ENCODE measurements at regions not wholly inside any gene's neighbourhood (a gene's known extent, or its start where the extent isn't known, plus 50 kb on each side); places are given as distances from the start of the nearest gene placed in this dataset.
"Not testable (repeated sequence)": the region's sequence is repeated elsewhere in the genome, so short reads cannot be mapped to it uniquely, and the experiment has no call there.

DNA sequence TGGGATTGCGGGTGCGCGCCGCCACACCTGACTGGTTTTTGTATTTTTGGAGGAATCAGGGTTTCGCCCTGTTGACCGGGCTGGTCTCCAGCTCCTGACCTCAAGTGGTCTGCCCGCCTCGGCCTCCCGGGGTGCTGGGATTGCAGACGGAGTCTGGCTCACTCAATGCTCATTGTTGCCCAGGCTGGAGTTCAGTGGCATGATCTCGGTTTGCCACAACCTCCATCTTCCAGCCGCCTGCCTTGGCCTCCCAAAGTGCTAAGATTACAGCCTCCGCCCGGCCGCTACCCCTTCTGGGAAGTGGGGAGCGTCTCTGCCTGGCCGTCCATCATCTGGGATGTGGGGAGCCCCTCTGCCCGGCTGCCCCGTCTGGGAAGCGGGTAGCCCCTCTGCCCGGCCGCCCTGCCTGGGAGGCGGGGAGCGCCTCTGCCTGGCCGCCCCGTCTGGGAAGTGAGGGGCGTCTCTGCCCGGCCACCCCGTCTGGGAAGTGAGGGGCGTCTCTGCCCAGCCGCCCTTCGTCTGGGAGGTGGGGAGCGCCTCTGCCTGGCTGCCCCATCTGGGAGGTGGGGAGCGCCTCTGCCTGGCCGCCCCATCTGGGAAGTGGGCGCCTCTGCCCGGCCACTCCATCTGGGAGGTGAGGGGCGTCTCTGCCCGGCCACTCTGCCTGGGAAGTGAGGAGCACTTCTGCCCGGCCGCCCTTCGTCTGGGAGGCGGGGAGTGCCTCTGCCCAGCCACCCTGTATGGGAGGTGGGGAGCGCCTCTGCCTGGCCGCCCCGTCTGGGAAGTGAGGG, 381.8 kb upstream of the MIS18BP1 start:
- H3K36me3 ChIP-seq (ENCODE audit: control insufficient read depth in 4 of 4, insufficient read depth in 4 of 4, low read length in 3 of 4); H3K27me3 ChIP-seq (replicated peaks in 2 of 5; ENCODE audit: control insufficient read depth in 4 of 5, insufficient read depth in 5 of 5, low read length in 4 of 5); H3K27ac ChIP-seq (ENCODE audit: insufficient read depth in 1 of 2, low read depth in 1 of 2, low read length in 2 of 2, poor library complexity in 1 of 2, severe bottlenecking in 2 of 2); H3K4me1 ChIP-seq (ENCODE audit: control extremely low read depth in 1 of 4, control insufficient read depth in 4 of 4, insufficient read depth in 4 of 4, low read length in 3 of 4); DNase-seq; H3K4me3 ChIP-seq (ENCODE audit: control insufficient read depth in 1 of 7, extremely low read depth in 1 of 7, insufficient read depth in 4 of 7, low read depth in 2 of 7, low read length in 6 of 7); CTCF ChIA-PET; H3K9me3 ChIP-seq (ENCODE audit: control extremely low read depth in 1 of 5, control insufficient read depth in 4 of 5, insufficient read depth in 2 of 5, low read depth in 1 of 5, low read length in 4 of 5); POLR2A ChIA-PET: not testable (repeated sequence)
- WGBS (ENCODE audit: insufficient coverage) = 92% methylated on average over 27 of the region's 46 CpGs

DNA sequence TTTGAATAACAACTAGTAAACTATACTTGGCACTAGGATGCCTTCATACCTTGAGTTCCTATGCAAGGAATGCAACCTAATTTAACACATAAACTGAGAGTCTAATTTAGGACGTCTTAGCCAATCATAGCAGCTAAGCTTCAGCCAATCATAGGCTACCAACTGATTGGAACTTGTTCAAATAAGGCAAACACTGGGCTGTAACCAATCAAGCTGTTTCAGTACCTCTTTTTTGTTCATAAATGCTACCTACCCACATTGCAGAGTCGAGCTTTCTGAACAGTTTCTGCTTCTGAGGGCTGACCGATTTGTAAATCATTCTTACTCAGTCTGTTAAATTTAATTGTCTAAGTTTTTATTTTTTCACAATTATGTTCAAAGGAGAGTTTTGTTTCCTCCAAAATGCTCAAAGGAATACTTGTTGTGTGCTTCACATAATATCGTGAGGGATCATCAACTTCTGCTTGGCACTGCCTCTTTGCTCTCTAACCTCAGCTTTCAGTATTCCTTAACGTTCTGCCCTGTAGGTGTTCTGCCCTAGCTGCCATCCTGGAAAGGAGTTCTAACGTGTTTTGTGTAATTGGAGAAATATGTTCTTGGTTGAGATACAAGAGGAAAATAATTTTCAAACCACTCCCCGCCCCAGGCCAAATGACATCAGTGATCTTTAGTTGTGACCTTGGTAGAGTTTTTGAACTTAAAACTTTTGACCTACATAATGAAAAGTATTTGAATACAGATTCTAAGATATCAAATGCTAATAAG, 380.4 kb upstream of the MIS18BP1 start:
- H3K27me3 ChIP-seq (replicated peaks in 2 of 5; ENCODE audit: control insufficient read depth in 4 of 5, insufficient read depth in 5 of 5, low read length in 4 of 5) = no peaks in the 10 kb centered on the region
- ChIA-PET POLR2A (no interaction called here), CTCF (no interaction called here)
- no peaks in the 10 kb centered on the region for H3K36me3 ChIP-seq (ENCODE audit: control insufficient read depth in 4 of 4, insufficient read depth in 4 of 4, low read length in 3 of 4)
- H3K4me3 ChIP-seq (ENCODE audit: control insufficient read depth in 1 of 7, extremely low read depth in 1 of 7, insufficient read depth in 4 of 7, low read depth in 2 of 7, low read length in 6 of 7) = no peak overlapping the region
- H3K4me1 ChIP-seq (ENCODE audit: control extremely low read depth in 1 of 4, control insufficient read depth in 4 of 4, insufficient read depth in 4 of 4, low read length in 3 of 4) = no peaks in the 10 kb centered on the region
- H3K9me3 ChIP-seq (ENCODE audit: control extremely low read depth in 1 of 5, control insufficient read depth in 4 of 5, insufficient read depth in 2 of 5, low read depth in 1 of 5, low read length in 4 of 5) = peaks cover 0 to 1% (median 0%) of the 10 kb centered on the region in 5 experiments
- no peak for DNase-seq
- WGBS (ENCODE audit: insufficient coverage) = 91% methylated on average over 2 of the region's 7 CpGs
- no peak overlapping the region for H3K27ac ChIP-seq (ENCODE audit: insufficient read depth in 1 of 2, low read depth in 1 of 2, low read length in 2 of 2, poor library complexity in 1 of 2, severe bottlenecking in 2 of 2)

DNA sequence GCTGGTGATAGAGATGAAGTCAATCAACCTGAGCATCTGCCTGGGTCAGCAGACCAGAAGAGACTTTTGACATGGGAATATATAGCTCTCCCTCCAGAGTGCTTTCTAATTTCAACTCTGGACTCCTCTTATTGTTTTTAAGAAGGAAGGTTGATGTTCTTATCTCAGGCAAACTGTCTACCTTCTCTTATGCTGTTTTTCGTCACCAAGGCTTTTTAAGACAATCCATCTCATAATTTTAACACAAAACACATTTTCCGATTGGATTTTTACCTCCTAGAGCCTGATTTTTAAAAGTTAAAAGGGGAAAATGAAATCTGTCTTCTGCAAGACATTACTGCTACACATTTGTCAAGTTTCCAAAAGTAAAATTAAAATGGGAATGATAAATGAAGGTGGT, 368.7 kb upstream of the MIS18BP1 start:
- no peak for DNase-seq
- WGBS (ENCODE audit: insufficient coverage) = 83% methylated on average over 1 of the region's 2 CpGs
- no peak overlapping the region for H3K27ac ChIP-seq (ENCODE audit: insufficient read depth in 1 of 2, low read depth in 1 of 2, low read length in 2 of 2, poor library complexity in 1 of 2, severe bottlenecking in 2 of 2)
- H3K4me1 ChIP-seq (ENCODE audit: control extremely low read depth in 1 of 4, control insufficient read depth in 4 of 4, insufficient read depth in 4 of 4, low read length in 3 of 4) = no peaks in the 10 kb centered on the region
- no peaks in the 10 kb centered on the region for H3K27me3 ChIP-seq (replicated peaks in 2 of 5; ENCODE audit: control insufficient read depth in 4 of 5, insufficient read depth in 5 of 5, low read length in 4 of 5)
- peaks cover 0 to 2% (median 0%) of the 10 kb centered on the region in 5 experiments for H3K9me3 ChIP-seq (ENCODE audit: control extremely low read depth in 1 of 5, control insufficient read depth in 4 of 5, insufficient read depth in 2 of 5, low read depth in 1 of 5, low read length in 4 of 5)
- ChIA-PET CTCF (no interaction called here), POLR2A (no interaction called here)
- H3K36me3 ChIP-seq (ENCODE audit: control insufficient read depth in 4 of 4, insufficient read depth in 4 of 4, low read length in 3 of 4) = no peaks in the 10 kb centered on the region
- no peak overlapping the region for H3K4me3 ChIP-seq (ENCODE audit: control insufficient read depth in 1 of 7, extremely low read depth in 1 of 7, insufficient read depth in 4 of 7, low read depth in 2 of 7, low read length in 6 of 7)

DNA sequence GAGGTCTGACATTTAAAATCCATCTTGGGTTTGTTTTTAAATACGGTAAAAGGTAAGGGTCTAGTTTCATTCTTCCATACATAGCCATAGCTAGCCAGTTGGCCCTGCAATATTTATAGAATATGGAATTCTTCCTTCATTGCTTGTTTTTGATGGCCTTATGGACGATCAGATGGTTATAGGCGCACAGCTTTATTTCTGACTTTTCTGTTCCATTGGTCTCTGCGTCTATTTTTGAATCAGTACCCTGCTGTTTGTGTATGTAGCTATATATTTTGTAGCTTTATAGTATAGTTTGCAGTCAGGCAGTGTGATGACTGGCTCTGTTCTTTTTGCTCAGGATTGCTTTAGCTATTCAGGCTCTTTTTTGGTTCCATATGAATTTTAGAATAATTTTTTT, 366.8 kb upstream of the MIS18BP1 start:
- Histone ChIP-seq H3K27me3 (replicated peaks in 2 of 5; ENCODE audit: control insufficient read depth in 4 of 5, insufficient read depth in 5 of 5, low read length in 4 of 5) (no peaks in the 10 kb centered on the region), H3K27ac (ENCODE audit: insufficient read depth in 1 of 2, low read depth in 1 of 2, low read length in 2 of 2, poor library complexity in 1 of 2, severe bottlenecking in 2 of 2) (no peak overlapping the region), H3K9me3 (ENCODE audit: control extremely low read depth in 1 of 5, control insufficient read depth in 4 of 5, insufficient read depth in 2 of 5, low read depth in 1 of 5, low read length in 4 of 5) (peaks cover 0 to 4% (median 0%) of the 10 kb centered on the region in 5 experiments), H3K36me3 (ENCODE audit: control insufficient read depth in 4 of 4, insufficient read depth in 4 of 4, low read length in 3 of 4) (no peaks in the 10 kb centered on the region), H3K4me3 (ENCODE audit: control insufficient read depth in 1 of 7, extremely low read depth in 1 of 7, insufficient read depth in 4 of 7, low read depth in 2 of 7, low read length in 6 of 7) (no peak overlapping the region), H3K4me1 (ENCODE audit: control extremely low read depth in 1 of 4, control insufficient read depth in 4 of 4, insufficient read depth in 4 of 4, low read length in 3 of 4) (no peaks in the 10 kb centered on the region)
- ChIA-PET CTCF (no interaction called here), POLR2A (no interaction called here)
- WGBS (ENCODE audit: insufficient coverage) = 100% methylated on average over 1 of the region's 4 CpGs
- DNase-seq = no peak

DNA sequence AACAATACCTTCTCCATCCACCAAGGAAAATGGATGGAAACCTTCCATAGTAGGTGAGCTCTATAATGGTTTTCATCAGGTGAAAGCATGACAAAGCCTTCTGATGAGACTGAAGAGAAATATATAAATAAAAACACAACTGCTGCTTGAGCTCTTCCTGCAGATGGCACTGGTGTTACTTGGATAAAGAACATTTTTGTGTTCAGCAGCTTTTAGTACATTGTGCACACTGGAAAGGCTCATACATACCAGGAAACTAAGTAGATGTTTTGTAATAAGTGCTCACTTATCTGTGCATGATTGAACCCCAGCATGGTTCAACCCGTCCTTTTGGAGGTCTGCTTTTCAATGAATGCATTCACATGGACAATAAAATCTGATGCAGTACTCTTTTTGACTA, 357.3 kb upstream of the MIS18BP1 start:
- ChIA-PET CTCF (no interaction called here), POLR2A (interaction anchor here (0.7 kb wide), 1 partner anchor 31 kb away, joined by 4 read pairs; no protein-coding TSS in a partner anchor)
- Histone ChIP-seq H3K36me3 (ENCODE audit: control insufficient read depth in 4 of 4, insufficient read depth in 4 of 4, low read length in 3 of 4) (no peaks in the 10 kb centered on the region), H3K4me1 (ENCODE audit: control extremely low read depth in 1 of 4, control insufficient read depth in 4 of 4, insufficient read depth in 4 of 4, low read length in 3 of 4) (no peaks in the 10 kb centered on the region), H3K27ac (ENCODE audit: insufficient read depth in 1 of 2, low read depth in 1 of 2, low read length in 2 of 2, poor library complexity in 1 of 2, severe bottlenecking in 2 of 2) (no peak overlapping the region), H3K9me3 (ENCODE audit: control extremely low read depth in 1 of 5, control insufficient read depth in 4 of 5, insufficient read depth in 2 of 5, low read depth in 1 of 5, low read length in 4 of 5) (no peaks in the 10 kb centered on the region), H3K4me3 (ENCODE audit: control insufficient read depth in 1 of 7, extremely low read depth in 1 of 7, insufficient read depth in 4 of 7, low read depth in 2 of 7, low read length in 6 of 7) (no peak overlapping the region), H3K27me3 (replicated peaks in 2 of 5; ENCODE audit: control insufficient read depth in 4 of 5, insufficient read depth in 5 of 5, low read length in 4 of 5) (no peaks in the 10 kb centered on the region)
- WGBS (ENCODE audit: insufficient coverage) = 17% methylated on average over 1 of the region's 1 CpG
- DNase-seq = no peak

DNA sequence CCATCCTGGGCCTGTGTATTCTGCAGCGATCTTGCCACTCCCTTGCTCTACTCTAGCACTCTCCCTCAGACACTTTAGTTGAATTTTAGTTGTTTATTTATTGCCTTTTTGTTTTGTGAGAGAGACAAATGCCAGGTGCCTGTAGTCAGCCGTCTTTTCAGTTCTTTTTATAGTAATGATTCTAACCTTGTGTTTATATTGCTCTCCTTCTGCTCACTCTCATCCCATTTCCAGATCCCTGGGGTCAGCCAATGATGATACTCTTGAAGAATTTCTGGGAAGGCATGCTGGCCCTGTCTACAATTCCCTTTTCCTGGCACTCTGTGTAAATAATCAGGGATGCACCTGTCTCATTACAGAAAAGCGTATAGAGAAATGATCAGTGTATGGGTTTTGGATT, 334.1 kb upstream of the MIS18BP1 start:
- Histone ChIP-seq H3K9me3 (ENCODE audit: control extremely low read depth in 1 of 5, control insufficient read depth in 4 of 5, insufficient read depth in 2 of 5, low read depth in 1 of 5, low read length in 4 of 5) (peaks cover 0 to 6% (median 2%) of the 10 kb centered on the region in 5 experiments), H3K36me3 (ENCODE audit: control insufficient read depth in 4 of 4, insufficient read depth in 4 of 4, low read length in 3 of 4) (no peaks in the 10 kb centered on the region), H3K27me3 (replicated peaks in 2 of 5; ENCODE audit: control insufficient read depth in 4 of 5, insufficient read depth in 5 of 5, low read length in 4 of 5) (no peaks in the 10 kb centered on the region), H3K4me1 (ENCODE audit: control extremely low read depth in 1 of 4, control insufficient read depth in 4 of 4, insufficient read depth in 4 of 4, low read length in 3 of 4) (no peaks in the 10 kb centered on the region), H3K4me3 (ENCODE audit: control insufficient read depth in 1 of 7, extremely low read depth in 1 of 7, insufficient read depth in 4 of 7, low read depth in 2 of 7, low read length in 6 of 7) (no peak overlapping the region), H3K27ac (ENCODE audit: insufficient read depth in 1 of 2, low read depth in 1 of 2, low read length in 2 of 2, poor library complexity in 1 of 2, severe bottlenecking in 2 of 2) (no peak overlapping the region)
- DNase-seq = no peak
- ChIA-PET CTCF (no interaction called here), POLR2A (no interaction called here)
- WGBS (ENCODE audit: insufficient coverage) = no CpG with 5 or more reads among the region's 3 CpGs

DNA sequence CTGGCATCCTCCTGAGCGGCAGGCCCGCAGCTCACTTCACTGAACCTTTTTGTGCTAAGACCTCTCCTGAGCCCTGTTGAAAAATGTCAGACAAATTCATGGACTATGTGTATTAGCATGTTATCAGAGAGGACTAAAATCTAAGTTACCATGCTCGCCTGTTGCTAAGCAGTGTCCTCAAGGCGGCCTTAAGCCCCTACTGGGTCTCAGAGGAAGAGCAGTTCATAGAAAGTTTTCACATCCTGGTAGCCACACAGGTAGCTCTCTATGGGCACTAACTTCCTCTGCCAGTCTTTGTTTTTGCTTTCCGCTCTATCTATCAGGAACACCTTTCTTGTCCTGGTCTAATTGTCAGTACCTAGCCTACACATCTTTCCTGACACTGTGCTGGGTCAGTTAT, 306.6 kb upstream of the MIS18BP1 start:
- 95% methylated on average over 5 of the region's 5 CpGs for WGBS (ENCODE audit: insufficient coverage)
- ChIA-PET CTCF (no interaction called here), POLR2A (no interaction called here)
- Histone ChIP-seq H3K4me1 (ENCODE audit: control extremely low read depth in 1 of 4, control insufficient read depth in 4 of 4, insufficient read depth in 4 of 4, low read length in 3 of 4) (no peaks in the 10 kb centered on the region), H3K27me3 (replicated peaks in 2 of 5; ENCODE audit: control insufficient read depth in 4 of 5, insufficient read depth in 5 of 5, low read length in 4 of 5) (no peaks in the 10 kb centered on the region), H3K27ac (ENCODE audit: insufficient read depth in 1 of 2, low read depth in 1 of 2, low read length in 2 of 2, poor library complexity in 1 of 2, severe bottlenecking in 2 of 2) (no peak overlapping the region), H3K36me3 (ENCODE audit: control insufficient read depth in 4 of 4, insufficient read depth in 4 of 4, low read length in 3 of 4) (no peaks in the 10 kb centered on the region), H3K4me3 (ENCODE audit: control insufficient read depth in 1 of 7, extremely low read depth in 1 of 7, insufficient read depth in 4 of 7, low read depth in 2 of 7, low read length in 6 of 7) (no peak overlapping the region), H3K9me3 (ENCODE audit: control extremely low read depth in 1 of 5, control insufficient read depth in 4 of 5, insufficient read depth in 2 of 5, low read depth in 1 of 5, low read length in 4 of 5) (no peaks in the 10 kb centered on the region)
- DNase-seq = no peak
